Erythroblast (primary cell): ENCODE measurements at regions not wholly inside any gene's neighbourhood (a gene's known extent, or its start where the extent isn't known, plus 50 kb on each side); places are given as distances from the start of the nearest gene placed in this dataset.

Experiments
- GATA1 ChIP-seq: IDR thresholded peaks from 2 replicates; pipeline ENCODE4 v1.6.1; 2011; ENCODE audit warnings: low read depth, mild to moderate bottlenecking, control low read depth, low read length, moderate library complexity
- POLR2A ChIP-seq: IDR thresholded peaks from 2 replicates; pipeline ENCODE4 v1.6.1; 2011; ENCODE audit warnings: mild to moderate bottlenecking, low read length

DNA sequence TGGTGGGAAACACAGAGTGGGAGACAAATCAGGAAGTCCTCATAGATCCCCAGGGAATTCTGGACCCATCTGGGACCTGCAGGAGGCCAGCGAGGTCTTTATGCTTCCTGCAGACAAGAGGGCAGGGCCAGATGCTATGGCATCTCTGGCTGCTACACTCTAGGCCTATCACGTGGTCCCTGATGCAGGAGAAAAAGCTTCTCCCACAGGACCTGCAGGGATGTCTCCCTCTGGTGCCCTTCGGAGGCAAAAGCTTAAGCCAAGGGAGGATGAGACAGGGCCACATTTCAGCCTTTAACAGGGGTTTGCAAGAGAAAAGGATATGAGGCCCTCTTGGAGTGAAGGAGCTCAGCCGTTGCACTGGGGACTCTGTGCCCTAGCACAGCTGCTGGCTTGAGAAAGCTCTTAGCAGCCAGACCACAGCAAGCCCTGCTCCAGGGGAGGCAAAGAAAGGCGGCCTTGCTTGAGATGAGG lies 243.0 kb downstream of the C1orf94 start:
- no peak for TF ChIP-seq POLR2A
- no peak for TF ChIP-seq GATA1
